ENCODE measurements at regions not wholly inside any gene's neighbourhood (a gene's known extent, or its start where the extent isn't known, plus 50 kb on each side); places are given as distances from the start of the nearest gene placed in this dataset.

GRCh38 chr5:67268231-67269021, 71.8 kb upstream of the CD180 start:
- H3K4me1 ChIP-seq (ENCODE audit: control insufficient read depth, insufficient read depth, low read length) = peaks cover 11% of the 10 kb centered on the region
- no peak overlapping the region for H3K4me3 ChIP-seq (ENCODE audit: low read depth, low read length)
- CTCF ChIA-PET = no interaction called here
- H3K9me3 ChIP-seq (ENCODE audit: control insufficient read depth, insufficient read depth, low read depth, low read length) = no peaks in the 10 kb centered on the region
- POLR2A ChIA-PET = no interaction called here
- H3K36me3 ChIP-seq (ENCODE audit: control insufficient read depth in 2 of 2, insufficient read depth in 1 of 2, low read length in 2 of 2) = no peaks in the 10 kb centered on the region
- peak overlapping the region; percentile 81 for H3K27ac ChIP-seq (ENCODE audit: extremely low read depth, low read depth, low read length)
- TF ChIP-seq ZNF362 (tag by site-specific recombination; IDR thresholded peaks at IDR 0.05) (peak; percentile 86), ZSCAN30 (tag by site-specific recombination; IDR thresholded peaks at IDR 0.05) (peak; percentile 77), IKZF3 (tag by site-specific recombination; IDR thresholded peaks at IDR 0.05) (peak; percentile 45; the same call in 1 of the 2 replicates), ZBTB48 (tag by site-specific recombination; IDR thresholded peaks at IDR 0.05) (peak; percentile 68; the same call in 1 of the 2 replicates), ZBTB21 (tag by site-specific recombination; IDR thresholded peaks at IDR 0.05) (peak; percentile 34; the same call in 1 of the 2 replicates), ZNF449 (tag by site-specific recombination; IDR thresholded peaks at IDR 0.05) (peak; percentile 90), ZNF670 (tag by site-specific recombination; IDR thresholded peaks at IDR 0.05; ENCODE audit: low read depth) (no peak), BCL6B (tag by site-specific recombination; IDR thresholded peaks at IDR 0.05) (peak; percentile 49), ZBTB26 (tag by site-specific recombination; optimal IDR thresholded peaks at IDR 0.05) (no peak), ZBTB17 (tag by site-specific recombination; IDR thresholded peaks at IDR 0.05) (peak; percentile 84), ZNF133 (tag by site-specific recombination; IDR thresholded peaks at IDR 0.05) (peak; percentile 11; the same call in 1 of the 2 replicates), ZNF623 (tag by site-specific recombination; IDR thresholded peaks at IDR 0.05) (no peak), OSR2 (tag by site-specific recombination; IDR thresholded peaks at IDR 0.05) (peak; percentile 49; the same call in 1 of the 2 replicates), ZNF558 (tag by site-specific recombination; IDR thresholded peaks at IDR 0.05) (peak; percentile 54; the same call in 1 of the 2 replicates), ZNF501 (tag by site-specific recombination; IDR thresholded peaks at IDR 0.05) (peak; percentile 48; the same call in 1 of the 2 replicates), ZNF266 (tag by site-specific recombination; IDR thresholded peaks at IDR 0.05; ENCODE audit: low read depth) (no peak), ZNF610 (tag by site-specific recombination; IDR thresholded peaks at IDR 0.05; ENCODE audit: borderline replicate concordance) (0 out of 2 replicates have a peak, but pooled peaks have one; percentile 24), ZNF645 (tag by site-specific recombination; IDR thresholded peaks at IDR 0.05) (no peak), GLI2 (tag by site-specific recombination; IDR thresholded peaks at IDR 0.05; ENCODE audit: borderline replicate concordance, low read depth) (no peak), ZNF544 (tag by site-specific recombination; IDR thresholded peaks at IDR 0.05) (no peak), ZNF239 (tag by site-specific recombination; IDR thresholded peaks at IDR 0.05) (0 out of 2 replicates have a peak, but pooled peaks have one; percentile 27), ZXDB (tag by site-specific recombination; IDR thresholded peaks at IDR 0.05) (peak; percentile 69; the same call in 1 of the 2 replicates), SP2 (tag by site-specific recombination; IDR thresholded peaks at IDR 0.05) (peak; percentile 35)
- TF ChIP-seq, protein P1, sequence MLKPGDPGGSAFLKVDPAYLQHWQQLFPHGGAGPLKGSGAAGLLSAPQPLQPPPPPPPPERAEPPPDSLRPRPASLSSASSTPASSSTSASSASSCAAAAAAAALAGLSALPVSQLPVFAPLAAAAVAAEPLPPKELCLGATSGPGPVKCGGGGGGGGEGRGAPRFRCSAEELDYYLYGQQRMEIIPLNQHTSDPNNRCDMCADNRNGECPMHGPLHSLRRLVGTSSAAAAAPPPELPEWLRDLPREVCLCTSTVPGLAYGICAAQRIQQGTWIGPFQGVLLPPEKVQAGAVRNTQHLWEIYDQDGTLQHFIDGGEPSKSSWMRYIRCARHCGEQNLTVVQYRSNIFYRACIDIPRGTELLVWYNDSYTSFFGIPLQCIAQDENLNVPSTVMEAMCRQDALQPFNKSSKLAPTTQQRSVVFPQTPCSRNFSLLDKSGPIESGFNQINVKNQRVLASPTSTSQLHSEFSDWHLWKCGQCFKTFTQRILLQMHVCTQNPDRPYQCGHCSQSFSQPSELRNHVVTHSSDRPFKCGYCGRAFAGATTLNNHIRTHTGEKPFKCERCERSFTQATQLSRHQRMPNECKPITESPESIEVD (tag by site-specific recombination; IDR thresholded peaks at IDR 0.05) = peak; percentile 70
- TF ChIP-seq, protein P2, sequence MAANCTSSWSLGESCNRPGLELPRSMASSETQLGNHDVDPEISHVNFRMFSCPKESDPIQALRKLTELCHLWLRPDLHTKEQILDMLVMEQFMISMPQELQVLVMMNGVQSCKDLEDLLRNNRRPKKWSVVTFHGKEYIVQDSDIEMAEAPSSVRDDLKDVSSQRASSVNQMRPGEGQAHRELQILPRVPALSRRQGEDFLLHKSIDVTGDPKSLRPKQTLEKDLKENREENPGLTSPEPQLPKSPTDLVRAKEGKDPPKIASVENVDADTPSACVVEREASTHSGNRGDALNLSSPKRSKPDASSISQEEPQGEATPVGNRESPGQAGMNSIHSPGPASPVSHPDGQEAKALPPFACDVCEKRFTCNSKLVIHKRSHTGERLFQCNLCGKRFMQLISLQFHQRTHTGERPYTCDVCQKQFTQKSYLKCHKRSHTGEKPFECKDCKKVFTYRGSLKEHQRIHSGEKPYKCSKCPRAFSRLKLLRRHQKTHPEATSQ (tag by site-specific recombination; IDR thresholded peaks at IDR 0.05) = no peak
- TF ChIP-seq, protein P3, sequence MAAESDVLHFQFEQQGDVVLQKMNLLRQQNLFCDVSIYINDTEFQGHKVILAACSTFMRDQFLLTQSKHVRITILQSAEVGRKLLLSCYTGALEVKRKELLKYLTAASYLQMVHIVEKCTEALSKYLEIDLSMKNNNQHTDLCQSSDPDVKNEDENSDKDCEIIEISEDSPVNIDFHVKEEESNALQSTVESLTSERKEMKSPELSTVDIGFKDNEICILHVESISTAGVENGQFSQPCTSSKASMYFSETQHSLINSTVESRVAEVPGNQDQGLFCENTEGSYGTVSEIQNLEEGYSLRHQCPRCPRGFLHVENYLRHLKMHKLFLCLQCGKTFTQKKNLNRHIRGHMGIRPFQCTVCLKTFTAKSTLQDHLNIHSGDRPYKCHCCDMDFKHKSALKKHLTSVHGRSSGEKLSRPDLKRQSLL (tag by site-specific recombination; IDR thresholded peaks at IDR 0.05) = no peak

Measured in HEK293 (cell line).